ENCODE measurements at regions not wholly inside any gene's neighbourhood (a gene's known extent, or its start where the extent isn't known, plus 50 kb on each side); places are given as distances from the start of the nearest gene placed in this dataset.
"Not testable (repeated sequence)": the region's sequence is repeated elsewhere in the genome, so short reads cannot be mapped to it uniquely, and the experiment has no call there.

GRCh38 chr2:208607694-208608093 lies 201.1 kb downstream of the PTH2R start:
- no peak for DNase-seq (ENCODE audit: low read depth)
- H3K4me3 ChIP-seq (ENCODE audit: low read depth, low read length) = no peak overlapping the region
- TF ChIP-seq CTCF (IDR thresholded peaks at IDR 0.05; ENCODE audit: low read depth, low read length, missing control alignments) = no peak

GRCh38 chr2:208608122-208608835 lies 201.7 kb downstream of the PTH2R start:
- no peak for TF ChIP-seq CTCF (IDR thresholded peaks at IDR 0.05; ENCODE audit: low read depth, low read length, missing control alignments)
- H3K4me3 ChIP-seq (ENCODE audit: low read depth, low read length) = no peak overlapping the region
- no peak for DNase-seq (ENCODE audit: low read depth)

GRCh38 chr2:208609166-208609804 lies 202.7 kb downstream of the PTH2R start:
- no peak overlapping the region for H3K4me3 ChIP-seq (ENCODE audit: low read depth, low read length)
- TF ChIP-seq CTCF (IDR thresholded peaks at IDR 0.05; ENCODE audit: low read depth, low read length, missing control alignments) = no peak
- DNase-seq (ENCODE audit: low read depth) = no peak

GRCh38 chr2:208615675-208616074 lies 209.1 kb downstream of the PTH2R start:
- not testable (repeated sequence) for H3K4me3 ChIP-seq (ENCODE audit: low read depth, low read length); DNase-seq (ENCODE audit: low read depth)

GRCh38 chr2:208618220-208618619 lies 211.6 kb downstream of the PTH2R start:
- DNase-seq (ENCODE audit: low read depth) = no peak
- H3K4me3 ChIP-seq (ENCODE audit: low read depth, low read length) = no peak overlapping the region
- TF ChIP-seq CTCF (IDR thresholded peaks at IDR 0.05; ENCODE audit: low read depth, low read length, missing control alignments) = no peak

- H3K4me3 ChIP-seq (ENCODE audit: low read depth, low read length) = no peak overlapping the region
- no peak for DNase-seq (ENCODE audit: low read depth)
- TF ChIP-seq CTCF (IDR thresholded peaks at IDR 0.05; ENCODE audit: low read depth, low read length, missing control alignments) = no peak
Measured at GRCh38 chr2:208619993-208620392, 213.4 kb downstream of the PTH2R start.

GRCh38 chr2:208620487-208620978 lies 213.9 kb downstream of the PTH2R start:
- H3K4me3 ChIP-seq (ENCODE audit: low read depth, low read length) = no peak overlapping the region
- TF ChIP-seq CTCF (IDR thresholded peaks at IDR 0.05; ENCODE audit: low read depth, low read length, missing control alignments) = no peak
- no peak for DNase-seq (ENCODE audit: low read depth)
